ENCODE measurements at regions not wholly inside any gene's neighbourhood (a gene's known extent, or its start where the extent isn't known, plus 50 kb on each side); places are given as distances from the start of the nearest gene placed in this dataset.

DNA sequence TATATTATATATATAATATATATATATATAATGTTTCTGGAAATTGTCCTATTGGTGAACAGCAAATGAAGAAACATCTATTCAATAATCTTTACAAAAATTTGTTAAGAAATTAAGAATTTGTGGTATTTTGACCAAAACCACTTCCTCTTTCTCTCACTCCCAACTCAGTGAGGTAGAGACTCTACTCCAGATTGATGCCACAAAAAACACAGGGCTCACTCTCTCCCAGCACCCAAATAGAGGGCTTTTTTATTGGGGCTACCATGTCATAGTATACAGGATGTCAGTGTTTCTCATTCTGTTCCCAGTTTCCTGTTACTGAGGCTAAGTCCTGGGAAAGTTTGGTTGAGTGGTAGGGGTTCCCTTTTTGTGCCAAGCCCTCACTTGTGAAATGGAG lies 1155.4 kb downstream of the BCL11A start:
- Histone ChIP-seq H3K79me2 (ENCODE audit: low read length) (no peaks in the 10 kb centered on the region), H3K4me1 (ENCODE audit: low read length) (no peaks in the 10 kb centered on the region; the same call in 1 of the 2 replicates), H3K9me3 (ENCODE audit: insufficient read depth, low read length) (no peaks in the 10 kb centered on the region), H3K27me3 (ENCODE audit: low read depth, low read length) (no peaks in the 10 kb centered on the region), H3K27ac (ENCODE audit: low read length) (no peak overlapping the region), H3K36me3 (replicated peaks; ENCODE audit: low read depth, low read length) (no peaks in the 10 kb centered on the region), H3K4me2 (ENCODE audit: low read length) (no peak overlapping the region), H3K9ac (ENCODE audit: low read length) (no peak overlapping the region), H3K4me3 (ENCODE audit: low read length) (no peak overlapping the region), H2AFZ (ENCODE audit: low read depth, low read length) (no peak overlapping the region), H4K20me1 (ENCODE audit: insufficient read depth, low read length) (no peaks in the 10 kb centered on the region)
- TF ChIP-seq, protein P1, sequence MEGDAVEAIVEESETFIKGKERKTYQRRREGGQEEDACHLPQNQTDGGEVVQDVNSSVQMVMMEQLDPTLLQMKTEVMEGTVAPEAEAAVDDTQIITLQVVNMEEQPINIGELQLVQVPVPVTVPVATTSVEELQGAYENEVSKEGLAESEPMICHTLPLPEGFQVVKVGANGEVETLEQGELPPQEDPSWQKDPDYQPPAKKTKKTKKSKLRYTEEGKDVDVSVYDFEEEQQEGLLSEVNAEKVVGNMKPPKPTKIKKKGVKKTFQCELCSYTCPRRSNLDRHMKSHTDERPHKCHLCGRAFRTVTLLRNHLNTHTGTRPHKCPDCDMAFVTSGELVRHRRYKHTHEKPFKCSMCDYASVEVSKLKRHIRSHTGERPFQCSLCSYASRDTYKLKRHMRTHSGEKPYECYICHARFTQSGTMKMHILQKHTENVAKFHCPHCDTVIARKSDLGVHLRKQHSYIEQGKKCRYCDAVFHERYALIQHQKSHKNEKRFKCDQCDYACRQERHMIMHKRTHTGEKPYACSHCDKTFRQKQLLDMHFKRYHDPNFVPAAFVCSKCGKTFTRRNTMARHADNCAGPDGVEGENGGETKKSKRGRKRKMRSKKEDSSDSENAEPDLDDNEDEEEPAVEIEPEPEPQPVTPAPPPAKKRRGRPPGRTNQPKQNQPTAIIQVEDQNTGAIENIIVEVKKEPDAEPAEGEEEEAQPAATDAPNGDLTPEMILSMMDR (IDR thresholded peaks at IDR 0.05; ENCODE audit: low read depth, low read length), result no peak
- TF ChIP-seq EZH2phosphoT487 (IDR thresholded peaks at IDR 0.05; ENCODE audit: low read depth), result no peak

DNA sequence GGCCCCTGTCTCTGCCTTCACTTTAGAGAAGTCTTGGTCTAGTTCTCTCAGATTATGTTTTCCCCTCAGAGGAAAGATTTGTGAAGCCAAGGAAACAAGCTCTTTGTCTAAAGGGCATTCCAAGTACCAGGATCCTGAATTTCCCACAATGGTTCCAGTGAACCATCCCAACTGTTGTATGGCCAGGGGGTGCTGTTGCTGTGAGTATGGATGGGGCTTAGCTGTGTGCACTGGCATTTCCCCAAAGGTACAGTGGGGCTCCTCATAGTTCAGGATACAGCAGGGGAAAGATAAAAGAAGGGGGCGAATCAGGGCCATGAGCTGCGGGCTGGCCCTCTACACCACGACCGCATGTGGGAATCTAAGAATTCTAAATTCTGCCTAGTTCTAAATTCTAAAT lies 1154.0 kb upstream of the FANCL start:
- Histone ChIP-seq H3K27ac (ENCODE audit: low read length) (no peak overlapping the region), H3K4me3 (ENCODE audit: low read length) (no peak overlapping the region), H2AFZ (ENCODE audit: low read depth, low read length) (no peak overlapping the region), H4K20me1 (ENCODE audit: insufficient read depth, low read length) (no peaks in the 10 kb centered on the region), H3K27me3 (ENCODE audit: low read depth, low read length) (no peaks in the 10 kb centered on the region), H3K36me3 (replicated peaks; ENCODE audit: low read depth, low read length) (no peaks in the 10 kb centered on the region), H3K9me3 (ENCODE audit: insufficient read depth, low read length) (0 out of 2 replicates have a peak, but pooled peaks cover 3% of the 10 kb centered on the region), H3K9ac (ENCODE audit: low read length) (no peak overlapping the region), H3K4me2 (ENCODE audit: low read length) (no peak overlapping the region), H3K4me1 (ENCODE audit: low read length) (no peaks in the 10 kb centered on the region; the same call in 1 of the 2 replicates), H3K79me2 (ENCODE audit: low read length) (no peaks in the 10 kb centered on the region)
- TF ChIP-seq, protein P1 (IDR thresholded peaks at IDR 0.05; ENCODE audit: low read depth, low read length), result no peak
- TF ChIP-seq EZH2phosphoT487 (IDR thresholded peaks at IDR 0.05; ENCODE audit: low read depth), result no peak

DNA sequence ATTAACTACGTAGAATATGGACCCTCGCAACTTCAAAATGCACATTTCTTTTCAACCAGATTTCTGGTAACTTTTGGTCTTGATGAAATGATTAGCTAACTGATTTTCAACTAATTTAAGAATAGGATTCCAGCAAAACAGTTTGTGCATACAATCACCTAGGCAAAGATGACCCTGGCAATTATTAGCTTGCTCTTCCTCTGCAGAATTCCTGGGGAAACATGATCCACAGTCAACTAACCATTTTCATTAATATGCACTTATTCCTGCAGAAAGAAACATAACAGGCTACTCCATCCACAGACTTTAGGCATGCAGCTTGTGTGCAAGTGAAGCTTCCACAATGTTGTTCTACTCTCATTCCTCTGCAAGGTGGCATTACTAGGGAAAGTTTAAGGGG lies 1150.8 kb upstream of the FANCL start:
- H3K9me3 ChIP-seq (ENCODE audit: insufficient read depth, low read length), result 0 out of 2 replicates have a peak, but pooled peaks cover 3% of the 10 kb centered on the region
- H3K27me3 ChIP-seq (ENCODE audit: low read depth, low read length), result no peaks in the 10 kb centered on the region
- no peaks in the 10 kb centered on the region for H3K79me2 ChIP-seq (ENCODE audit: low read length)
- no peaks in the 10 kb centered on the region for H3K4me1 ChIP-seq (ENCODE audit: low read length)
- H3K9ac ChIP-seq (ENCODE audit: low read length), result no peak overlapping the region
- H3K36me3 ChIP-seq (replicated peaks; ENCODE audit: low read depth, low read length), result no peaks in the 10 kb centered on the region
- no peaks in the 10 kb centered on the region for H4K20me1 ChIP-seq (ENCODE audit: insufficient read depth, low read length)
- no peak overlapping the region for H3K4me2 ChIP-seq (ENCODE audit: low read length)
- no peak for TF ChIP-seq EZH2phosphoT487 (IDR thresholded peaks at IDR 0.05; ENCODE audit: low read depth)
- TF ChIP-seq, protein P1 (IDR thresholded peaks at IDR 0.05; ENCODE audit: low read depth, low read length), result no peak
- H2AFZ ChIP-seq (ENCODE audit: low read depth, low read length), result no peak overlapping the region
- H3K27ac ChIP-seq (ENCODE audit: low read length), result no peak overlapping the region
- no peak overlapping the region for H3K4me3 ChIP-seq (ENCODE audit: low read length)

DNA sequence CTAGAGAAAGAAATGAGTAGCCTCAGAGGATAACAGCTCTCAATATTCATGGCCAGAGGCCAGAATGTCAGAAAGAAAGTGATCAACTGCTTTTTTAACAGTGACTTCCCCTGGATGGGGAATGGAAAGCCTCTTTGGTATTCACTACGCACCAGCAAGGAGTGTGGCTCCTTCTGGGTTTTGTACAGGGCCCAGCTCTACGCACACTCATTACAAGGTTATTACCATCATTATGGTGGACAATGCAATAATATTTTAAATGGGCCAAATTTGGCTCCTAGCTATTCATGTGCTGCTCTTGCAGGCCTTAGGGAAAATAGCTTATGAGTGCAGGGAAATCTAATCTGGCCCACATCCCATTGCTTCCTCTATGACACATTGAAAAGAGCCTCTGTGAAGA lies 1149.5 kb upstream of the FANCL start:
- H2AFZ ChIP-seq (ENCODE audit: low read depth, low read length), result no peak overlapping the region
- H4K20me1 ChIP-seq (ENCODE audit: insufficient read depth, low read length), result no peaks in the 10 kb centered on the region
- H3K4me3 ChIP-seq (ENCODE audit: low read length), result no peak overlapping the region
- H3K9me3 ChIP-seq (ENCODE audit: insufficient read depth, low read length), result 0 out of 2 replicates have a peak, but pooled peaks cover 3% of the 10 kb centered on the region
- no peak overlapping the region for H3K27ac ChIP-seq (ENCODE audit: low read length)
- H3K36me3 ChIP-seq (replicated peaks; ENCODE audit: low read depth, low read length), result no peaks in the 10 kb centered on the region
- no peak overlapping the region for H3K9ac ChIP-seq (ENCODE audit: low read length)
- H3K79me2 ChIP-seq (ENCODE audit: low read length), result no peaks in the 10 kb centered on the region
- no peak overlapping the region for H3K4me2 ChIP-seq (ENCODE audit: low read length)
- no peaks in the 10 kb centered on the region for H3K27me3 ChIP-seq (ENCODE audit: low read depth, low read length)
- H3K4me1 ChIP-seq (ENCODE audit: low read length), result no peaks in the 10 kb centered on the region
- TF ChIP-seq, protein P1 (IDR thresholded peaks at IDR 0.05; ENCODE audit: low read depth, low read length), result no peak
- no peak for TF ChIP-seq EZH2phosphoT487 (IDR thresholded peaks at IDR 0.05; ENCODE audit: low read depth)

Measured in OCI-LY3 (cell line).